ENCODE measurements at regions not wholly inside any gene's neighbourhood (a gene's known extent, or its start where the extent isn't known, plus 50 kb on each side); places are given as distances from the start of the nearest gene placed in this dataset.
A peak's percentile ranks its signal among the peaks of the same experiment; 100 is the strongest.

DNA sequence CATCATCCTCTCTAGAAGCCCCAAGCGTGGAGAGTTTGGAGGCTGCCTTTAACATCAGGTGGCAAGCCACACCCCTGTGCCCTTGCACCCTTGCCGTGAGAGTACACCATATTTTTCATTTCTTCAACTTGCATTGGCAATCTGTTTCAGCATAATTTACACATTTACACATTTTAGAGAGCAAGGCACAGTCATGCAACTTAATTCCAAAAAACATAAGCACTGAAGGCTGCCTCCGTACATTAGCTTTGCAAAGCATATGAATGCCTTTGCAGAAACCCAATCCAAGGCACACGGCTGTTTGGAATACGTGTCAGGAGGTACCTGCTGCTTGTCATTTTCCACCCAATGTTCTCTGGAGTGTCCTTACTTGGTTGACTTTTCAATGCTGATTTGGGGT is 833.1 kb downstream of the VRK1 start:
- no peaks in the 10 kb centered on the region for H3K36me3 ChIP-seq (ENCODE audit: insufficient read depth, low read depth, low read length)
- no peaks in the 10 kb centered on the region for H3K9me3 ChIP-seq (ENCODE audit: insufficient read depth, low read depth, low read length)
- no peak overlapping the region for H3K4me3 ChIP-seq (ENCODE audit: low read length)
- peaks cover 40% of the 10 kb centered on the region for H3K4me1 ChIP-seq (ENCODE audit: insufficient read depth, low read length)
- no peak overlapping the region for H3K9ac ChIP-seq (ENCODE audit: low read depth, low read length)
- H3K27me3 ChIP-seq (ENCODE audit: insufficient read depth, low read length), result no peaks in the 10 kb centered on the region
- no peak overlapping the region for H3K27ac ChIP-seq (ENCODE audit: low read length)

- H3K9ac ChIP-seq (ENCODE audit: low read depth, low read length), result no peak overlapping the region
- no peaks in the 10 kb centered on the region for H3K36me3 ChIP-seq (ENCODE audit: insufficient read depth, low read depth, low read length)
- no peak overlapping the region for H3K27ac ChIP-seq (ENCODE audit: low read length)
- H3K4me3 ChIP-seq (ENCODE audit: low read length), result no peak overlapping the region
- no peaks in the 10 kb centered on the region for H3K9me3 ChIP-seq (ENCODE audit: insufficient read depth, low read depth, low read length)
- no peaks in the 10 kb centered on the region for H3K27me3 ChIP-seq (ENCODE audit: insufficient read depth, low read length)
- H3K4me1 ChIP-seq (ENCODE audit: insufficient read depth, low read length), result peaks cover 54% of the 10 kb centered on the region
Measured at GRCh38 chr14:97633131-97633738, 836.1 kb downstream of the VRK1 start.

- Histone ChIP-seq H3K4me3 (ENCODE audit: low read length) (no peak overlapping the region), H3K9ac (ENCODE audit: low read depth, low read length) (no peak overlapping the region; the same call in 1 of the 2 replicates), H3K36me3 (ENCODE audit: insufficient read depth, low read depth, low read length) (no peaks in the 10 kb centered on the region), H3K27me3 (ENCODE audit: insufficient read depth, low read length) (no peaks in the 10 kb centered on the region), H3K27ac (ENCODE audit: low read length) (no peak overlapping the region), H3K9me3 (ENCODE audit: insufficient read depth, low read depth, low read length) (no peaks in the 10 kb centered on the region), H3K4me1 (ENCODE audit: insufficient read depth, low read length) (peaks cover 67% of the 10 kb centered on the region)
Measured at GRCh38 chr14:97634751-97635150, 837.6 kb downstream of the VRK1 start.

DNA sequence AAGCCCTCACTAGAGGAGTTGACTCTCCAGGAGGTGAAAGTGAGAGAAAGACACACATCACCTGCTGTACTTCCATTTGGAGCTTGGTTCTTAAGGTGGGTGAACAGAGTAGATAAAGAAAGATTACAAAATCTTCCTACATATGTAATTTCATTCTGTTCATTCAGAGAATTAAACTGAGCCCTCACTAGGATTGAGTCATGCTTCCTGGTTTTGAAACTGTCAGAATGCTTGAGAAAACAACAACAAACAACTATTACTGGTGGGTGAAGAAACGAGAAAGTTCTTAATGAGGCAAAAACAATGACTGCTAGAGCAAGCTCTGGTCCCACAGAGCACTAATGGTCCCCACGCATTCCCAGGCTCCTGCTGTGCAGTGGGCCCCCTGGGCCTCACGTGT is 841.7 kb downstream of the VRK1 start:
- peaks cover 41% of the 10 kb centered on the region for H3K4me1 ChIP-seq (ENCODE audit: insufficient read depth, low read length)

DNA sequence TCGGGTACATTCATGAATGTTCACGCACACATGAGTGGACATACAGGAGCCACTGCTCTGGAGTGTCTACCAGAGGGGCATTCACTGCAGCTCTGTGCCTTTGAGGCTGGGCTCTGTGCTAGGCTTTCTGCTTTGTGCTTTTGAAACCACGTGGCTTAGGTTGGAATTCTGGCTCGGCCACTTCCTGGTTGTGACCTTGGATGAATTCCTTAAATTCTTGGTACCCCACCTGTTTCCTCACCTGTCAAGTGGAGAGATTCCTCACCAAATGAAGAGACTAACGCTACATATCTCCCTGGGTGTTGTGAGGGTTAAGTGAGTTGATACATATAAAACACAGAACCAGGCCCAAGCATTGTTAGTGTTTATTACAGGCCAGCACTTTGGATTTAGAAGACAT is 842.8 kb downstream of the VRK1 start:
- H3K9ac ChIP-seq (ENCODE audit: low read depth, low read length), result no peak overlapping the region
- no peaks in the 10 kb centered on the region for H3K9me3 ChIP-seq (ENCODE audit: insufficient read depth, low read depth, low read length)
- H3K4me3 ChIP-seq (ENCODE audit: low read length), result no peak overlapping the region
- peaks cover 33% of the 10 kb centered on the region for H3K4me1 ChIP-seq (ENCODE audit: insufficient read depth, low read length)
- no peak overlapping the region for H3K27ac ChIP-seq (ENCODE audit: low read length)
- no peaks in the 10 kb centered on the region for H3K27me3 ChIP-seq (ENCODE audit: insufficient read depth, low read length)
- no peaks in the 10 kb centered on the region for H3K36me3 ChIP-seq (ENCODE audit: insufficient read depth, low read depth, low read length)

More for the DNA sequence above, 841.7 kb downstream of the VRK1 start:
- no peaks in the 10 kb centered on the region for H3K9me3 ChIP-seq (ENCODE audit: insufficient read depth, low read depth, low read length)
- no peak overlapping the region for H3K4me3 ChIP-seq (ENCODE audit: low read length)
- H3K27me3 ChIP-seq (ENCODE audit: insufficient read depth, low read length), result no peaks in the 10 kb centered on the region
- H3K9ac ChIP-seq (ENCODE audit: low read depth, low read length), result no peak overlapping the region
- H3K27ac ChIP-seq (ENCODE audit: low read length), result no peak overlapping the region
- H3K36me3 ChIP-seq (ENCODE audit: insufficient read depth, low read depth, low read length), result no peaks in the 10 kb centered on the region

DNA sequence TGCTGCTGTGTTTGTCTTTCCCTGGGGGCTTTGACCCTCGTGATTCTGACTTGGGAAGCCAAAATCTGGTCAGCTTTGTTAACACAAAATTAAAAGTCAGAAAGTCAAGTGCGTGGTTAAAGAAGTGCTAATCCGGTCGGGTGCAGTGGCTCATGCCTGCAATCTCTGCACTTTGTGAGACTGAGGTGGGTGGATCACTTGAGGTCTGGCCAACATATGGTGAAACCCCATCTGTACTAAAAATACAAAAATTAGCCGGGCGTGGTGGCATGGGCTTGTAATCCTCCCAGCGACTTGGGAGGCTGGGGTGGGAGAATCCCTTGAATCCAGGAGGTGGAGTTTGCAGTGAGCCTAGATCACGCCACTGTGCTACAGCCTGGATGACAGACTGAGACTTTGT is 844.6 kb downstream of the VRK1 start:
- Histone ChIP-seq H3K4me1 (ENCODE audit: insufficient read depth, low read length) (peaks cover 32% of the 10 kb centered on the region), H3K4me3 (ENCODE audit: low read length) (no peak overlapping the region), H3K36me3 (ENCODE audit: insufficient read depth, low read depth, low read length) (no peaks in the 10 kb centered on the region), H3K27me3 (ENCODE audit: insufficient read depth, low read length) (no peaks in the 10 kb centered on the region), H3K9me3 (ENCODE audit: insufficient read depth, low read depth, low read length) (no peaks in the 10 kb centered on the region), H3K27ac (ENCODE audit: low read length) (no peak overlapping the region), H3K9ac (ENCODE audit: low read depth, low read length) (no peak overlapping the region)

DNA sequence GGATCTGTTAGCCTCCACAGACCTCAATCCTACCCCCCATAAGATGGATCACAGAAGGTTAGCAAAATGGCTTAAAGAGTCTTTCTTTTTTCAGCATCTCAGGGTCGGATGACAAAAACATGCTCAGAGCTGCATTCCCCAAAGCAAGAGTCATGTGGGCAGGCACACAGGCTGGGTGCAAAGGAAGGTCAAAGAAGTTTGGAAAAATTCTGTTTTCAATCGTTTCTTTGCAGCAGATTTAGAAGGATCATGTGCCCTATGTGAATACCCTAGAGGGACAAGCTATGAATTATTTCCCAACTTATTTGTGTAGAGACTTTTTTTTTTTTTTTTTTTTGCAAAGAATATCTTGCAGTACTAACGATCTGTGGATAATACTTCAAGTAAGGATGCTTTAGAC is 845.4 kb downstream of the VRK1 start:
- Histone ChIP-seq H3K4me1 (ENCODE audit: insufficient read depth, low read length) (peaks cover 24% of the 10 kb centered on the region), H3K9me3 (ENCODE audit: insufficient read depth, low read depth, low read length) (no peaks in the 10 kb centered on the region), H3K27ac (ENCODE audit: low read length) (no peak overlapping the region), H3K9ac (ENCODE audit: low read depth, low read length) (no peak overlapping the region), H3K36me3 (ENCODE audit: insufficient read depth, low read depth, low read length) (no peaks in the 10 kb centered on the region), H3K4me3 (ENCODE audit: low read length) (no peak overlapping the region), H3K27me3 (ENCODE audit: insufficient read depth, low read length) (no peaks in the 10 kb centered on the region)

GRCh38 chr14:97644365-97644764 is 847.2 kb downstream of the VRK1 start:
- no peaks in the 10 kb centered on the region for H3K9me3 ChIP-seq (ENCODE audit: insufficient read depth, low read depth, low read length)
- H3K27me3 ChIP-seq (ENCODE audit: insufficient read depth, low read length), result no peaks in the 10 kb centered on the region
- H3K4me1 ChIP-seq (ENCODE audit: insufficient read depth, low read length), result peaks cover 7% of the 10 kb centered on the region
- no peaks in the 10 kb centered on the region for H3K36me3 ChIP-seq (ENCODE audit: insufficient read depth, low read depth, low read length)
- no peak overlapping the region for H3K27ac ChIP-seq (ENCODE audit: low read length)
- H3K4me3 ChIP-seq (ENCODE audit: low read length), result no peak overlapping the region
- no peak overlapping the region for H3K9ac ChIP-seq (ENCODE audit: low read depth, low read length)

GRCh38 chr14:97649752-97650151 is 852.6 kb downstream of the VRK1 start:
- Histone ChIP-seq H3K4me3 (ENCODE audit: low read length) (no peak overlapping the region), H3K9ac (ENCODE audit: low read depth, low read length) (no peak overlapping the region), H3K27ac (ENCODE audit: low read length) (no peak overlapping the region), H3K27me3 (ENCODE audit: insufficient read depth, low read length) (no peaks in the 10 kb centered on the region), H3K4me1 (ENCODE audit: insufficient read depth, low read length) (peaks cover 14% of the 10 kb centered on the region), H3K9me3 (ENCODE audit: insufficient read depth, low read depth, low read length) (no peaks in the 10 kb centered on the region), H3K36me3 (ENCODE audit: insufficient read depth, low read depth, low read length) (no peaks in the 10 kb centered on the region)

DNA sequence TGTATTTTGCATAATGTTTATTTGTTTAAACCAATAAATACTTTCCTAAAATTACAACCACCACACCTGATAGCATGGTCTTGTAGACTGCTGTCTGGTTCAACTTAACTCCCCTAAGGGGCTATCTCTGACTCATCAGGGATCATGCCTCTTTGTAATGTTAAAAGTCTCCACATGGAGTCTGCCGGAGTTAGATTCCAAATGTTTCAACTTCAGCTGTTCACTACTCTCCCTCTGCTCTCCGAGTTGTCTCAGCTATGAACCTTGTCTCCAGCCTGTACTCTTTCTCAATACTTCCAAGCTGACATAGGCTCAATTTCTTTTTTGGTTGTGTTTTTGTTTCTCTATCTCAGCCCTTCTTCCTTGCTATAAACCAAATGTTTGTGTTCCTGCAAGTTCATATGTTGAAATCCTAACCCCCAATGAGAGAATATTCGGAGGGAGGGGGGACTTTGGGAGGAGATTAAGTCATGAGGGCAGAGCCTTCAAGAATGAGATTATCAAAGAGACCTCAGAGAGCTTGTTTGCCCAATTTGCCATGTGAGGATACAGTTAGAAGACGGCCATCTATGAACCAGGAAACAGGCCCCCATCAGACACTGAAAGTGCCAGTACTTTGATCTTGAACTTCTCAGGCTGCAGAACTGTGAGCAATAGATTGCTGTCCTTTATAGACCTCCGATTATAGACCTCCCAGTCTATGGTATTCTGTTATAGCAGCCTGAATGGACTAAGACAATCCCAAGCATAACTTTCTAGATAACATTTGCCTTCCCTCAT is 858.2 kb downstream of the VRK1 start:
- H3K4me1 ChIP-seq (ENCODE audit: insufficient read depth, low read length), result peaks cover 28% of the 10 kb centered on the region
- H3K9ac ChIP-seq (ENCODE audit: low read depth, low read length), result no peak overlapping the region
- no peaks in the 10 kb centered on the region for H3K36me3 ChIP-seq (ENCODE audit: insufficient read depth, low read depth, low read length)
- no peak overlapping the region for H3K27ac ChIP-seq (ENCODE audit: low read length)
- H3K4me3 ChIP-seq (ENCODE audit: low read length), result peak overlapping the region; percentile 43; the same call in 1 of the 2 replicates
- no peaks in the 10 kb centered on the region for H3K9me3 ChIP-seq (ENCODE audit: insufficient read depth, low read depth, low read length)
- no peaks in the 10 kb centered on the region for H3K27me3 ChIP-seq (ENCODE audit: insufficient read depth, low read length)

GRCh38 chr14:97657609-97658008 is 860.4 kb downstream of the VRK1 start:
- Histone ChIP-seq H3K27me3 (ENCODE audit: insufficient read depth, low read length) (no peaks in the 10 kb centered on the region), H3K9ac (ENCODE audit: low read depth, low read length) (no peak overlapping the region), H3K4me3 (ENCODE audit: low read length) (no peak overlapping the region), H3K4me1 (ENCODE audit: insufficient read depth, low read length) (peaks cover 21% of the 10 kb centered on the region), H3K27ac (ENCODE audit: low read length) (no peak overlapping the region), H3K36me3 (ENCODE audit: insufficient read depth, low read depth, low read length) (no peaks in the 10 kb centered on the region), H3K9me3 (ENCODE audit: insufficient read depth, low read depth, low read length) (no peaks in the 10 kb centered on the region)

- Histone ChIP-seq H3K4me1 (ENCODE audit: insufficient read depth, low read length) (peaks cover 13% of the 10 kb centered on the region; the same call in 1 of the 2 replicates), H3K36me3 (ENCODE audit: insufficient read depth, low read depth, low read length) (no peaks in the 10 kb centered on the region), H3K4me3 (ENCODE audit: low read length) (no peak overlapping the region), H3K9ac (ENCODE audit: low read depth, low read length) (no peak overlapping the region), H3K9me3 (ENCODE audit: insufficient read depth, low read depth, low read length) (no peaks in the 10 kb centered on the region), H3K27me3 (ENCODE audit: insufficient read depth, low read length) (no peaks in the 10 kb centered on the region), H3K27ac (ENCODE audit: low read length) (no peak overlapping the region)
Measured at GRCh38 chr14:97687944-97688630, 890.9 kb downstream of the VRK1 start.
